PC-9 (cell line): ENCODE measurements at regions not wholly inside any gene's neighbourhood (a gene's known extent, or its start where the extent isn't known, plus 50 kb on each side); places are given as distances from the start of the nearest gene placed in this dataset.
A peak's percentile ranks its signal among the peaks of the same experiment; 100 is the strongest.

ENCODE experiments used
- BruUV-seq: library from RNA; stranded (reverse); fragments of 400-500 nt; replicated peaks from 2 replicates; lab custom pipeline; 2021; lab: Mats Ljungman, UMichigan
- CTCF ChIA-PET: fragments of 300-600 bp; sonication (Branson Sonifier 250); formaldehyde crosslinking; loops from one replicate; lab custom pipeline; 2022; ENCODE audit warnings: antibody characterized with exemption; lab: Charles Lee
- POLR2A ChIA-PET: fragments of 300-600 bp; sonication (Branson Sonifier 250); formaldehyde crosslinking; loops from one replicate; lab custom pipeline; 2022; ENCODE audit warnings: antibody characterized with exemption; ENCODE audit not compliant: unreplicated experiment; lab: Charles Lee
- DNase-seq, 2 experiments: peaks; one replicate each; pipeline versions ENCODE4 v3.0.0 to v3.0.0-alpha.2; 2015 to 2022; ENCODE audit warnings: mixed read lengths in 1 of 2
- H2AFZ ChIP-seq: fragments of 200-600 bp; sonication (generic); 2 replicates; pipeline ENCODE4 v1.8.1; 2017; ENCODE audit warnings: antibody characterized with exemption
- H3F3A ChIP-seq: fragments of 200-600 bp; sonication (generic); 2 replicates; pipeline ENCODE4 v1.8.1; 2017; ENCODE audit warnings: antibody characterized with exemption, mild to moderate bottlenecking, low read depth; ENCODE audit not compliant: insufficient read depth
- H3K27ac ChIP-seq: fragments of 200-600 bp; sonication (generic); 2 replicates; pipeline ENCODE4 v1.6.1; 2016; ENCODE audit warnings: mixed run types
- H3K27me3 ChIP-seq: fragments of 200-600 bp; sonication (generic); 2 replicates; pipeline ENCODE4 v1.6.1; 2016; ENCODE audit warnings: low read depth, mixed run types; ENCODE audit not compliant: insufficient read depth
- H3K36me3 ChIP-seq: fragments of 200-600 bp; sonication (generic); 2 replicates; pipeline ENCODE4 v1.6.1; 2016; ENCODE audit warnings: low read depth, mixed run types
- H3K4me1 ChIP-seq: fragments of 200-600 bp; sonication (generic); replicated peaks from 2 replicates; pipeline ENCODE4 v1.6.1; 2016; ENCODE audit warnings: mixed run types; ENCODE audit not compliant: insufficient read depth
- H3K4me2 ChIP-seq: fragments of 200-600 bp; sonication (generic); 2 replicates; pipeline ENCODE4 v1.6.1; 2017; ENCODE audit warnings: mixed run types
- H3K4me3 ChIP-seq: fragments of 200-600 bp; sonication (generic); 2 replicates; pipeline ENCODE4 v1.6.1; 2016; ENCODE audit warnings: mixed run types
- H3K79me2 ChIP-seq: fragments of 200-600 bp; sonication (generic); 2 replicates; pipeline ENCODE4 v1.6.1; 2017; ENCODE audit warnings: low read depth, mixed run types
- H3K9me2 ChIP-seq: fragments of 200-600 bp; sonication (generic); 2 replicates; pipeline ENCODE4 v1.8.1; 2017; ENCODE audit warnings: mild to moderate bottlenecking; ENCODE audit not compliant: insufficient read depth
- H3K9me3 ChIP-seq: fragments of 200-600 bp; sonication (generic); 2 replicates; pipeline ENCODE4 v1.8.1; 2016; ENCODE audit warnings: low read depth; ENCODE audit not compliant: insufficient read depth
- H4K20me1 ChIP-seq: fragments of 200-600 bp; sonication (generic); 2 replicates; pipeline ENCODE4 v1.8.1; 2017; ENCODE audit not compliant: insufficient read depth
- EZH2 ChIP-seq: fragments of 200-600 bp; sonication (generic); IDR thresholded peaks from 2 replicates; pipeline ENCODE4 v1.8.0; 2017; ENCODE audit warnings: antibody characterized with exemption, low read depth
- intact Hi-C: fragments of 100-400 bp; cut with micrococcal nuclease; formaldehyde crosslinking; loops from one replicate; pipeline ENCODE4 v1.10.0; 2022; ENCODE audit not compliant: unreplicated experiment
- TF ChIP-seq, protein P1 (sequence below): fragments of 200-600 bp; sonication (generic); conservative IDR thresholded peaks from 2 replicates; pipeline ENCODE4 v1.6.1; 2017; ENCODE audit warnings: mixed run types, antibody characterized with exemption, mild to moderate bottlenecking, moderate library complexity

- no peak for TF ChIP-seq EZH2
- TF ChIP-seq, protein P1, sequence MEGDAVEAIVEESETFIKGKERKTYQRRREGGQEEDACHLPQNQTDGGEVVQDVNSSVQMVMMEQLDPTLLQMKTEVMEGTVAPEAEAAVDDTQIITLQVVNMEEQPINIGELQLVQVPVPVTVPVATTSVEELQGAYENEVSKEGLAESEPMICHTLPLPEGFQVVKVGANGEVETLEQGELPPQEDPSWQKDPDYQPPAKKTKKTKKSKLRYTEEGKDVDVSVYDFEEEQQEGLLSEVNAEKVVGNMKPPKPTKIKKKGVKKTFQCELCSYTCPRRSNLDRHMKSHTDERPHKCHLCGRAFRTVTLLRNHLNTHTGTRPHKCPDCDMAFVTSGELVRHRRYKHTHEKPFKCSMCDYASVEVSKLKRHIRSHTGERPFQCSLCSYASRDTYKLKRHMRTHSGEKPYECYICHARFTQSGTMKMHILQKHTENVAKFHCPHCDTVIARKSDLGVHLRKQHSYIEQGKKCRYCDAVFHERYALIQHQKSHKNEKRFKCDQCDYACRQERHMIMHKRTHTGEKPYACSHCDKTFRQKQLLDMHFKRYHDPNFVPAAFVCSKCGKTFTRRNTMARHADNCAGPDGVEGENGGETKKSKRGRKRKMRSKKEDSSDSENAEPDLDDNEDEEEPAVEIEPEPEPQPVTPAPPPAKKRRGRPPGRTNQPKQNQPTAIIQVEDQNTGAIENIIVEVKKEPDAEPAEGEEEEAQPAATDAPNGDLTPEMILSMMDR, result no peak
- Histone ChIP-seq H3K9me2 (no peaks in the 10 kb centered on the region), H3K9me3 (no peaks in the 10 kb centered on the region), H3K27ac (no peak overlapping the region), H3K4me2 (peak overlapping the region; percentile 66), H3K36me3 (no peaks in the 10 kb centered on the region), H3K4me1 (0 out of 2 replicates have a peak, but pooled peaks cover 10% of the 10 kb centered on the region), H3F3A (0 out of 2 replicates have a peak, but pooled peaks cover 5% of the 10 kb centered on the region), H3K27me3 (no peaks in the 10 kb centered on the region), H2AFZ (no peak overlapping the region), H3K79me2 (no peaks in the 10 kb centered on the region), H3K4me3 (peak overlapping the region; percentile 25; the same call in 1 of the 2 replicates), H4K20me1 (no peaks in the 10 kb centered on the region)
- ChIA-PET CTCF (no interaction called here), POLR2A (no interaction called here)
- no TSS peak for BruUV-seq
- intact Hi-C loops, result no loop called here
- DNase-seq, result no peak
These were observed 249.7 kb upstream of the C16orf82 start for GRCh38 chr16:26816885-26817571.

DNA sequence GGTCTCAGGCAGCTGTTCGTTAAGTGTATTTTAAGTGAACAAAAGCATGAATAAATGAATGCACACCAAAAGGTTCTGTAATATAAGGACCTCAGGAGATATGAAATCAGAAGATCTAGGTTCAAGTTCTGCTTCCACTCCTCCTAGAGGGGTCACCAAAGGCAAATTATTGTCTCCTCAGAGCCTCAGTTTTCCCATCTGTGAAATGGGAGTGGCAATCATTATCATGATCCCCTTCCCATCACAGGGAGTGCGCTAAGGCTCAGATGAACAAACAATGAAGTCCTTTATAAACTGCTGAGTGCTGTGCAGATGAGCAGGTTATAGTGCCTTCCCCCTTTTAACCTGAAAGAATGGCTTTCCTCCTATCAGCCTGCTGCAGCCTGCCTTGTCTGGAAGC is 248.3 kb upstream of the C16orf82 start:
- H2AFZ ChIP-seq, result no peak overlapping the region
- no peak overlapping the region for H3K27ac ChIP-seq
- no peaks in the 10 kb centered on the region for H3F3A ChIP-seq
- no TSS peak for BruUV-seq
- intact Hi-C loops, result no loop called here
- no peak overlapping the region for H3K4me3 ChIP-seq
- no peaks in the 10 kb centered on the region for H4K20me1 ChIP-seq
- ChIA-PET POLR2A (no interaction called here), CTCF (no interaction called here)
- no peak for TF ChIP-seq EZH2
- TF ChIP-seq, protein P1, result no peak
- H3K4me2 ChIP-seq, result no peak overlapping the region
- H3K79me2 ChIP-seq, result no peaks in the 10 kb centered on the region
- no peak for DNase-seq
- no peaks in the 10 kb centered on the region for H3K9me2 ChIP-seq
- H3K9me3 ChIP-seq, result no peaks in the 10 kb centered on the region
- H3K36me3 ChIP-seq, result no peaks in the 10 kb centered on the region
- H3K4me1 ChIP-seq, result 0 out of 2 replicates have a peak, but pooled peaks cover 10% of the 10 kb centered on the region
- peaks cover 4% of the 10 kb centered on the region; the same call in 1 of the 2 replicates for H3K27me3 ChIP-seq

- Histone ChIP-seq H3K4me3 (no peak overlapping the region), H3K36me3 (no peaks in the 10 kb centered on the region), H2AFZ (no peak overlapping the region), H4K20me1 (no peaks in the 10 kb centered on the region; the same call in 1 of the 2 replicates), H3K27me3 (peaks cover 48% of the 10 kb centered on the region), H3K4me2 (no peak overlapping the region), H3K27ac (no peak overlapping the region), H3K9me2 (0 out of 2 replicates have a peak, but pooled peaks cover 3% of the 10 kb centered on the region), H3K79me2 (no peaks in the 10 kb centered on the region), H3K4me1 (no peaks in the 10 kb centered on the region), H3F3A (no peaks in the 10 kb centered on the region), H3K9me3 (no peaks in the 10 kb centered on the region)
- ChIA-PET POLR2A (no interaction called here), CTCF (no interaction called here)
- DNase-seq, result no peak
- intact Hi-C loops, result no loop called here
- no peak for TF ChIP-seq EZH2
- TF ChIP-seq, protein P1, result no peak
- BruUV-seq, result no TSS peak
These were observed 242.3 kb upstream of the C16orf82 start for GRCh38 chr16:26824469-26824868.
